Right renal cortex interstitium (tissue), 3 donors: ENCODE measurements at regions not wholly inside any gene's neighbourhood (a gene's known extent, or its start where the extent isn't known, plus 50 kb on each side); places are given as distances from the start of the nearest gene placed in this dataset.
"Not testable (repeated sequence)": the region's sequence is repeated elsewhere in the genome, so short reads cannot be mapped to it uniquely, and the experiment has no call there.

Experiments used
- DNase-seq, 3 donors: peaks; one replicate each; pipeline ENCODE4 v3.0.0-alpha.2; 2013; ENCODE audit warnings: low read depth in 3 of 3, low spot score in 2 of 3

DNA sequence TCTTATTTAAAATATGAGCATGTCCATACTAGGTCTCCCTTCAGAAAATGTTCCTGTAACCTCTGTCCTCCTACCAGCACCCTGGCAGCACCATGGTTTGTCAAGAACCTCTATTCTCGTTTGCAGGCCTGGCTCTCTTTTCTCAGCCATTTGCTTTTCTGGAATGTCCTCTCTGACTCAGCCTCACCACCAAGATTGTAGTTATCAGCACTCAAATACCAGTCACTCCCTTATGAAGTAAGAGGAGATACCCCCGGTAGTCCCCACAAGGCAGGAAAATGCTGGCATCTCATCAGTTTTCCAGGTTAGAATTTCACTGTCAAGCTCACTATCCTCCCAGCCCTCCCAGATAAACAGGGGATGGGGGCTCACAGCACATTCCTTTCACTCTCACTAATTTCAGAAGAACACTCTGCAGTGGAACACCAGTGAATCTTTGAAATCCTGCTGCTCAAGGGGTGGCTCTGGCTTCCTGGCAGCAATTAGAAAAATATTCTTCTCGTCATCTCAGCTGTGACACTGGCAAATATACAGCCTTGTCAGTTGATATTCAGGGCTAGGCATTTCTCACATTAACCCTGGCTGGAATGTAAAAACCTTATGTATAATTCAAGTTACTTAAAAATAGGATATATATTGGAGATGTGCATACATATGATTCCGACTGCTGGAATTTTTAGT lies 129.2 kb downstream of the TBX18 start:
- DNase-seq = no peak

DNA sequence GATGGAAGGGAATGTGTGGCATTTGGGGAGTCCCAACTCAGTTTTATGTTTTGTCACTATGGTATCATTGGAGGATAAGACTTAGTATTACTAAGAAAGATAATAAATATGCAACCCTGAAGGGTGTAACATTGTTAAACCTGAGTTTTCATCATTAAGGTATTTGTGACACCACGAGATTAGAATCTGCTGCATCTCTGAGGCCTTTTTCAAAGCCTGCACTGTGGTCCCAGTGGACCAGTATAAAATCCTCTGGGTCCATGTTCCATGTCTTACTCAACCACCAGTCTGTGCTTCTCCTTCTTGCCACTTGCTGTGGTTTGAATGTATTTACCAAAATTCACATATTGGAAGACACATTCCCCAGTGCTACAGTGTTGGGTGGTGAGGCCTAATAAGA lies 130.6 kb downstream of the TBX18 start:
- no peak for DNase-seq

DNA sequence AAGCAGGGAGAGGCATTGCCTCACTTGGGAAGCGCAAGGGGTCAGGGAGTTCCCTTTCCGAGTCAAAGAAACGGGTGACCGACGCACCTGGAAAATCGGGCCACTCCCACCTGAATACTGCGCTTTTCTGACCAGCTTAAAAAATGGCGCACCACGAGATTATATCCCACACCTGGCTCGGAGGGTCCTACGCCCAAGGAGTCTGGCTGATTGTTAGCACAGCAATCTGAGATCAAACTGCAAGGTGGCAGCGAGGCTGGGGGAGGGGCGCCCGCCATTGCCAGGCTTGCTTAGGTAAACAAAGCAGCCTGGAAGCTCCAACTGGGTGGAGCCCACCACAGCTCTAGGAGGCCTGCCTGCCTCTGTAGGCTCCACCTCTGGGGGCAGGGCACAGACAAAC lies 137.9 kb downstream of the TBX18 start:
- not testable (repeated sequence) for DNase-seq

DNA sequence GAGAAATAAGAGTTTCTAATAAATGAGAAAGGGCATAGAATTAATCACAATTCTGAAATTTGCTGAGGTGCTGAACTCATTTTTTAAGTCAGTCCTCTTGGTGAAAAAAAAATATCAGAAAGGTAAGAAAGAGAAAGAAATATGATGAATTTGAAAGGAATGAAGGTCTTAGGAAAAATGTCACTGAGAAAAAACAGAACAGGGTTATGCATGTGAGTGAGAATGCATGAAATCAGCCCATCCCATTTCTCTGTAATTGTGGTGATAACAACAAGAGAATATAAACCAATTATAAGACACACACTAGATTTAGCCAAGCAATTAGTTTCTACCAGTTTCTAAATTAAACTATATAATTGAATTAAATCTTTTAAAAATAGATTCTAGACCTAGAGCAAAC lies 138.9 kb downstream of the TBX18 start:
- no peak for DNase-seq

DNA sequence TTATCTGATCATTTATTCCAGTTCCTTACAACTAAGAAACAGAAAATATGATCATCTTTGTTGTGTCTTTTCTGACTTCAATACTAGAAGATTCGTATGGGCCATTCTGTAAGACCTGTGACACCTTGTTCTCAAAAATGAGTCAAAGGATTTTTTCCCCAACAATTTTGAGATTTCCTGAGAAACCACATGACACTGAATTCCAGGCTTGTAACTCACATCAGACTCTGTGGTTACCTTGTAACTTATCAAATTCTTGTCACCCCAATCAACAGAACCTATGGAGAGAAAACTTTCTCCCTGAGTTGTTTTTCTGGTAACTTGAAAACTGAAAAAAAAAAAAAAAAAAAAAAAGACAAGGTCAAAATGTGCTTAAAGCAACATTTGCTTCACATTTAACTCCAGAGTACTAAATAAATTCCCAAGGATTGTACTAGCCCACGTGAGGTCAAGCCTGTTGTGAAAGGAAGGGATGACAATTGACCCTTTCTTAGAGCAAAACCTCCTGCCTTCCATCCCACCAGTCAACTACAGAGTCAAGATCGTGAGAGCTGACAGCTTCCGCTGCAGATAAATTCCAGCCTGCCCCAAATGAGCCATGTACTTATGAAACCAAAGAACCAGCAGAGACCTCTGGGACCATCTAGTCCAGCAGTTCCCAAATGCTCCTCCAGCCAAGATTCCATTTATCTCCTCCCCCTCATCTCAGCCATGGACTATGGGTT lies 140.3 kb downstream of the TBX18 start:
- DNase-seq = no peak

DNA sequence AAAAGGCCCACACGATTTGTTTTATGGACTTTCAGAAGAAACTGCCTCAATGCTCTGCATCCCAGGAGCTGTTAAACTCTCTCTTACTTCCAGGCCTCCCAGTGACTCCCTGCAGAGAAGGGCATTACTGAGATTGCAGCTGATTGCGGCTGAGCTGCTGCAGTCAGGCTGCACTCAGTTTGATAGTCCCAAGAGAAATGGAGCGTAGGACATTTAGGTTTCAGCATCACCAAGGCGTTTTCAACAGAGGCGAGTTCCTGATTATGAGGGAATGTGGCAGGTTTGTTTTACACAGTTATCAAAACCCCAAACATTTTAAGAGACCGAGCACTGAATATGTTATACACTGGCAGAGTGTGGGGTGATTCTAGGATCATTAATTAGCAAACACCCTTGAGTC lies 145.6 kb downstream of the TBX18 start:
- no peak for DNase-seq

DNA sequence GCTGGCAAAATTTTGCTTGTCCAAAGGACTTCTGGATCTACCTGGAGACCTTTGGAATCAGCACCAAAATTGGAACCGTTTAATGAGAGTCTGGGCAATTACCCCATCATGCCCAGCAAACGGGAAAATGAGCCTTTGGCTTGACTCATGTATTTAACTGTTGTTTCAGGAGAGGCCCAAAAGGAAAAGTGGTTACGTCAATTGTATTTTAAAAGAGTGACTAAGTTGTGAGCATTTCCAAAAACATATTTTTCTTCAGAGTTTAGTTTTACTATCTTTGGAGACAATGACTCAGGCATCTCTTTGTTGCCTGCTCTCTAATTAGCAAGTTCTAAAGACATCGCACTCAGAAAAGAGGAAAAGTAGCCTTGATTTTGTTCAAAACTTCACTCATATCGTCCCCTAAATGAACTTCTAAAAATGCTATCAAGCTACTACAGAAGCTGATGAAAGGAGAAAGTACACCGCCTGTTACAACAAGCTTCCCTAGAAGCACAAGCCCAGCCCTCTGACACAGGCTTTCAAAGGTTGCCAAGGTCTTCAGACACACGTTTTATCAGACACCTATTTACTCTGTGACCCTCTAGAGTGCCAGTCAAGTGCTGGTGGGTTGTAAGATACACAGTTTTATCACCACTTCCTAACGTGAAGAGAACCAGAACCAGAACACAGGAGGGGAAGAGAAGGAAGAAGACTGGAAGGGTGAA lies 146.2 kb downstream of the TBX18 start:
- no peak for DNase-seq

DNA sequence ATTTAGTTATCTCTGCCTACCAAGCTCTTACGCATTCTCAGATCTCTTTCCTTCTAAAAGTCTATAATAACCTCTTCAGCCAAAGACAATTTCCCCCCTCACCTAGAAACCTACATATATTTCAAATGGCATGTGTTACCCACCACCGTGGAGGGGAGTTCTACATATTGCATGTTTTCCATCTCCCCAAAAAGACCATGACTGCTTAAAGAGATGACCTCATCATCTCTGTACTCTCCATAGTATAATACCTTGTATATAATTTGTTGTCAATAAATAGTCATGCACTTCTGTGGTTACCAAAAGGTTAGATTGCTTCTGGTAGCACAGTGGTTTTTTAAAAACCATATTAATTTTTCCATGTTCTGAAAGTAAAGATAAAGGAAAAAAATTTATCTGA lies 148.4 kb downstream of the TBX18 start:
- no peak for DNase-seq

DNA sequence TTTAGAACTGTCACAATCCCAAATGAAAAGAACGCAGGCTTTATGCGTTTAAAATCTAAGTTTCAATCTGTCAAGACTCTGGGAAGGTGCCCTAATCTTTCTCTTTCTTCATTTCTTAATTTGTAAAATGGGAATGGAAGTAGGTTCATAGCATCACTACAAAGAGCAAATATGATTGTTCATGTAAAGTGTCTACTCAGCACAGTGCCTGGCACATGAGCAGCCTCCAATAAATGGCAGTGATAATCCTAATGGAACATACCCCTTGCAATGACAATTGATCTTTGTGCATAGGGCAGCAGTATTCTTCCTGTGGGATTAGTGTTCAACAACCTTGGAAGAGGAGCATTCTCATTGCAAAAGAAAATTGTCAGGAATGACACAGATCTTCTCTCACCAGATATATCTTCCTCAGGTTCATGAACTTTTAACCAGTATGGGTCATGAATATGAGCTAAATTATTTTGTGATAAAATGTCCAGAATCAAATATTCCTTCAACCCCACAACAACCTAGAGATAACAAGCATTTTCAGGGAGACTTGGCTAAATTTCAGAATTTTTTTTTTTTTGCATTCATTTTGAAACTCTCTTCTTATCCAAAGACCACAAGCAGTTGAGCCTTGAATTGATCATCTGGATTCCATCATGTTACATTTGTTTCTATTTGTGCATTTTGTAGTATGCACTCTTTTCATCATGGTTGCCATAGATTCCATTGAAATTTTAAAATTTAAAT lies 149.1 kb downstream of the TBX18 start:
- DNase-seq = no peak

DNA sequence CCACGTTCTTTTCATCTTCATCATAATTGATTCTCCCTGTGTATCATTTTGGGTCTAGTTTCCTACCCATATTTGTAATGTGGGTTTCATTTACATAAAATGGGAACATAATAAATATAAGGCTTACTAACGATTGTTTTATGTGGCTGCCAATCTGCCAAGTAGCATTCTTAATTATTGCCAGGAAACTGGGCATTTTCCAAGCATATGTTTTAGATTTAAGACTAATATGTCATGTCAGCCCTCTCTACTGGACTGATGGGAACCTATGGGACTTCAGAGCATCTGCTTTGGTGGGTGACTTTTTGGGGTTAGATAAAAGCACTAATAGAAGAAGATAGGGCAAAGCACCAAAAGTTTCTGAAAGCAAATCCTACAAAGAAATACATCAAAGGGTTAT lies 157.5 kb downstream of the TBX18 start:
- no peak for DNase-seq

DNA sequence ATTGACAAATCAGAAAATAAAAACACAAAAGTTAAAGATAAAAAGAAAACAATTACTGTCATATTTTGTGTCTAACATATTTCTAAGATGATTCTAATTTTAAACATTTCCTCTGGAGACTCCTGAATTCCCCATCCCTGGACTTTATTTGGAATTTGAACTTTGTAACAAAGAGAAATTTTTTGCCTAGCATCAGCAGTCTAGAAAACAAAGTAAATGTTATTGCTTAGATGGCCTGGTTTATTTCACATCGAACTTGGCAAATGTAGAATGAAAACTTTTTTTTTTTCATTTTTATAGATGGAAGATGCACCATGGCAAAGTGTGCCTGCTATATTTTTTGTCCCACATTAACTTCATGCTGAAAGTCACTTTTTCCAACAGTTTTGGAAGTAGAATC lies 159.1 kb downstream of the TBX18 start:
- no peak for DNase-seq

DNA sequence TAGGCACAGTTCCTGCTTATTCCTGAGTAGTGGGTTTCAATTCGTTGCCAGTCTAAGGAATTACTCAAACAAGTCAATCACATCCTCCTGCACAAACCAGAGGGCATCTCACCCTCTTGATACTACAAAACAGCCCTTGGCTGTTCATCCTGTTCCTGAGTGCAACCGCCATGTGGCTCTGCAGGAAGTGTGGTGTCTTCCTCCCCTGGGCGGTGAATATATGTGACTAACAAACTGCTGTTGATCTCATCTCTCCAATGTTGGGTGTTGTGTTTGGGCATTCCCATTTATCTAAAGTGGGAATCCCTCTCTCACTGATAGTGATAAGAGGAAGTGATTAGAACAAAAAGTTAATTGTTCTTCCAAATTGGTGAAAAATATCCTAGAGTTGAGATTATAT lies 163.0 kb downstream of the TBX18 start:
- no peak for DNase-seq

DNA sequence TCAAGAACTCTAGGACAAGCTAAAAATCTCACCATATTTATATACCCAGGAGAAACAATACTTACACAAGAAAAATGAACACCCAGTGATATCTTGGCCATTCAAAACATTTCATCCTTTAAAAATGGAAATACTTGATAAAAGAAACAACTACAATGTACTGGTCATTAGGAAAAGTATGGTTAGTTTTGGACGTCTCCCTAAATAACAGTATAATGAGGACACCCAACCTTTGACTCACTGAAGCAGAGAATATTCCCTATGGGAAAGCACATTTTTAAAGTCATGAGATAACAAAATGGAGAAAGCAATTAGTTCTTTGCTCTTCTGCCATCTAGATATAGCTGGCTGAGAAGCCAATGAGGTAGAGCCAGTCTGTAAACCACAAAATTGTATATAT lies 164.4 kb downstream of the TBX18 start:
- DNase-seq = no peak

DNA sequence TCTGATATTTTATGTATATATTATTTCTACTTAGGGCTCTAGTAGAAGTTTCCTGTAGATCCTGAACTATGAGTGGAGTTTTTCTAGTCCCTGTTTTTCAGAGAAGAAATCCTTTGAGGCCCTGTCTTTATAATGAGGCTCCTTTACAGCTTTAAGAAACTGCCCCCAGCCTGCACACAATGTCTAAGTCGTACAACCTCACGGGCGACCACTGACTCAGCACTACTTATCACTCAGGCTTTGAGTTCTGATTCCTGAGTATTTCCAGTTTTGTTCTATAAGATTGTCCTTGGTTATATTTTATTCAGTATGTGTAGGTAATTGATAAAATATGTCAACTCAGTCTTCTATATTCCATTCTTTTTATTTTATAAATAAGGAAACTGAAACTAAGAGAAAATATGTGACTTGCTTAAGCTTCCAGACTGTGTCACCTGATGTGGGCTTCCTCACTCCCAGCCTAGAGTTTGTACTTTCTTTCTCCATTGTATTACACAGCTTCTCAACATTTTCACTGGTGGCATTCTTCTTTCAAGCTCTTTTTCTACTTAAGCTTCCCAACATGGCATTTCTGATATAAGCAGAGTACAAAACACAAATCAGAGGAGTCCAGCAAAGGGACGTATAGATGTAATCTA lies 167.0 kb downstream of the TBX18 start:
- no peak for DNase-seq

DNA sequence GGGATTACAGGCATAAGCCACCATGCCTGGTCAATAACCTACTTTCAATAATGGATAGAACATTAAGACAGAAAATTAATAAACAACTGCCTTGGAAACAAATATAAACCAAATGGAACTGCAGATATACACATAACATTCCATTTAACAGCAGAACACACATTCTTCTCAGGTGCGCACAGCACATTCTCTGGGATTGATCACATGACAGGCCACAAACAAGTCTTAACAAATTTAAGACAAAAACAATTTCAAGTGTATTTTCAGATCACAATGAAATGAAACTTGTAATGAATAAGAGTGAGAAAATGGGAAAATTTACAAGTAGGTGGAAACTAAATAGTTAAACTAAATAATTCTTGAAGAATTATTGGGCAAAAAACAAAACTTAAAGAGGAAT lies 167.9 kb downstream of the TBX18 start:
- DNase-seq = no peak

DNA sequence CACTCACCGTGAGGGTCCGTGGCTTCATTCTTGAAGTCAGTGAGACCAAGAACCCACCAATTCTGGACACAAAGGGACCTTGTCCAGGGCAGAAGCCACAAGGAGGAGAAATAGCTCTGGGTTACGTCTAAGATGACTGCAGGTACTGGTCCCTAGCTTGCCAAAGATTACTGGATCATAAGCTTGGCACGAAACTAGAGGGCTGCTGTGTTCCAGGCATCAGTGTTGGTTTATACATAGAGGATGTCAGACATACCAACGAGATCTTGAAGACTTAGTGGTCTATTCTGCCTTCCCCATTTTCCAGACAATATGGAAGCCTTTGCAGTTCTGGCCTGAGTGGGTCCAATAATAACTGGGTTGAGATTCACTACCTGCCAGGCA lies 175.7 kb downstream of the TBX18 start:
- DNase-seq = no peak

DNA sequence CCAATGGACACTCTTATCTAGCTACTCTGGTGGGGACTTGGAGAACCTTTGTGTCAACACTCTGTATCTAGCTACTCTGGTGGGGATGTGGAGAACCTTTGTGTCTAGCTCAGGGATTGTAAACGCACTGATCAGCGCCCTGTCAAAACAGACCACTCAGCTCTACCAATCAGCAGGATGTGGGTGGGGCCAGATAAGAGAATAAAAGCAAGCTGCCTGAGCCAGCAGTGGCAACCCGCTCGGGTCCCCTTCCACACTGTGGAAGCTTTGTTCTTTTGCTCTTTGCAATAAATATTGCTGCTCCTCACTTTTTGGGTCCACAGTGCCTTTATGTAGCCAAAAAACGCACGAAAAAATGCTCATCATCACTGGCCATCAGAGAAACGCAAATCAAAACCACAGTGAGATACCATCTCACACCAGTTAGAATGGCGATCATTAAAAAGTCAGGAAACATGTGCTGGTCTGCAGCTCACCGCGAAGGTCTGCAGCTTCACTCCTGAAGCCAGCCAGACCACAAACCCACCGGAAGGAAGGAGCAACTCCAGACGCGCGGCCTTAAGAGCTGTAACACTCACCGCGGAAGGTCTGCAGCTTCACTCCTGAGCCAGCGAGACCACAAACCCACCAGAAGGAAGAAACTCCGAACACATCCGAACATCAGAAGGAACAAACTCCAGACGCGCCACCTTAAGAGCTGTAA lies 176.3 kb downstream of the TBX18 start:
- not testable (repeated sequence) for DNase-seq

DNA sequence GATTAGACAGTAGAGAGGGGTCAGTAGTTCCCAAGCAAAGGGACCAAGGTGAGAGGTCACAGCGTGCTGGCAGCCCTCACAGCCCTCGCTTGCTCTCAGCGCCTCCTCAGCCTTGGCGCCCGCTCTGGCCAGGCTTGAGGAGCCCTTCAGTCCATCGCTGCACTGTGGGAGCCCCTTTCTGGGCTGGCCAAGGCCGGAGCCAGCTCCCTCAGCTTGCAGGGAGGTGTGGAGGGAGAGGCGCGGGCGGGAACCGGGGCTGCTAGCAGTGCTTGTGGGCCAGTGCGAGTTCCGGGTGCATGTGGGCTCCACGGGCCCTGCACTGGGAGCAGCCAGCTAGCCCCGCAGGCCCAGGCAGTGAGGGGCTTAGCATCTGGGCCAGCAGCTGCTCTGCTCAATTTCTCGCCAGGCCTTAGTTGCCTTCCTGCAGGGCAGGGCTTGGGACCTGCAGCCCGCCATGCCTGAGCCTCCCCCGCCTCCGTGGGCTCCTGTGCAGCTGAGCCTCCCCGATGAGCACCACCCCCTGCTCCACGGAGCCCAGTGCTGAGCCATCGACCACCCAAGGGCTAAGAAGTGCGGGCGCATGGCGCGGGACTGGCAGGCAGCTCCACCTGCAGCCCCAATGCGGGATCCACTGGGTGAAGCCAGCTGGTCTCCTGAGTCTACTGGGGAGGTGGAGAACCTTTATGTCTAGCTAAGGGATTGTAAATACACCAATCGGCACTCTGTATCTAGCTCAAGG lies 177.0 kb downstream of the TBX18 start:
- not testable (repeated sequence) for DNase-seq

DNA sequence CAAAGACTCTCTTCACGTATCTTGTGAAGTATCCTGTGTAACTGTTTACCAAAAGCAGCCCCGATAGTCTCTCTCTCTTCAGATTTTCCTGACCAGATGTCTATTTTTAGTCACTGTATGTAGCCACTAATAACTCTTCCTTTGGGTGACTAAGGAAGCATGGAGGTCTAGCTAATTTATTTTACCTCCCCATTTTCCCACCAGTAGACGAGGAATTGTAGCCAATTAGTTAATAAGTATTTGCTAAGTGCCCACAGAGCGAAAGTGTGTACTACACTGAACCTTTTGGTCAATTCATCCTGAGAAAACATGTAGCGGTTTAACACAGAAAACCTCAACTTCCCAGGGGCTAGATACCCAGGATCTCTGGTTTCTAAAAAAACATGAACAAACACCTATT lies 180.6 kb downstream of the TBX18 start:
- no peak for DNase-seq

DNA sequence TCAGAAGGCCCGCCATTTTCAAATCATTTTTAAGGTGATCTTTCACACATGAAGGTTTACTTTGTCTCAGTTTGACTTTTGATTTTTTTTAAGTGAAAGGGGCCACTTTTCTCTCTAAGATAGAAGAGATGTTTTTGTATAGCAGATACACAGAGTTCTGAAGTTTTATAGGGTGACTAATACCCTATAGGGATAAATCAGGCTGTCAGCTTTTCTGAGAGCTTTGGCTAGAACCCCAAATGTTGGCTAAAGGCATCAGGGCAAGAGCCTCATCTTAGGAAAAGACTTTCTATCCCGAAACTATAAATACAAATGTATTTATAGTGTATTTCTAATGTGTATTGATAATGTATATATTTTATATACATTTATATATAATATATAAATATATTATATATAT lies 181.4 kb downstream of the TBX18 start:
- DNase-seq = no peak
